H9 (cell line): ENCODE measurements at regions not wholly inside any gene's neighbourhood (a gene's known extent, or its start where the extent isn't known, plus 50 kb on each side); places are given as distances from the start of the nearest gene placed in this dataset.

Source experiments
- DNase-seq: peaks from one replicate; pipeline ENCODE4 v3.0.0-alpha.2; 2017
- H2AFZ ChIP-seq: one replicate; pipeline ENCODE4 v1.6.1; 2013; ENCODE audit warnings: mild to moderate bottlenecking, low read length, control low read depth, moderate library complexity
- H2AK5ac ChIP-seq: 2 replicates; pipeline ENCODE4 v1.6.1; 2013; ENCODE audit warnings: low read length, control low read depth, mixed read lengths; ENCODE audit not compliant: insufficient read length
- H2BK120ac ChIP-seq: one replicate; pipeline ENCODE4 v1.6.1; 2013; ENCODE audit warnings: low read depth, mild to moderate bottlenecking, low read length, control low read depth, inconsistent platforms; ENCODE audit not compliant: poor library complexity, severe bottlenecking
- H2BK12ac ChIP-seq: 2 replicates; pipeline ENCODE4 v1.6.1; 2013; ENCODE audit warnings: low read length, control low read depth, mixed read lengths, low read depth; ENCODE audit not compliant: insufficient read length
- H2BK15ac ChIP-seq: 2 replicates; pipeline ENCODE4 v1.6.1; 2013; ENCODE audit warnings: low read depth, low read length, control low read depth
- H2BK20ac ChIP-seq: one replicate; pipeline ENCODE4 v1.6.1; 2013; ENCODE audit warnings: low read depth, mild to moderate bottlenecking, low read length, control low read depth, inconsistent platforms; ENCODE audit not compliant: poor library complexity, severe bottlenecking
- H2BK5ac ChIP-seq: 2 replicates; pipeline ENCODE4 v1.6.1; 2013; ENCODE audit warnings: low read length, control low read depth, mixed read lengths; ENCODE audit not compliant: insufficient read length
- H3K14ac ChIP-seq: 2 replicates; pipeline ENCODE4 v1.6.1; 2013; ENCODE audit warnings: low read length, control low read depth; ENCODE audit not compliant: insufficient read depth
- H3K18ac ChIP-seq: 2 replicates; pipeline ENCODE4 v1.6.1; 2013; ENCODE audit warnings: low read depth, mild to moderate bottlenecking, mixed read lengths, low read length, control low read depth; ENCODE audit not compliant: insufficient read length
- H3K23ac ChIP-seq: 2 replicates; pipeline ENCODE4 v1.6.1; 2013; ENCODE audit warnings: low read length, control low read depth, mixed read lengths, low read depth; ENCODE audit not compliant: insufficient read length
- H3K23me2 ChIP-seq: 2 replicates; pipeline ENCODE4 v1.6.1; 2013; ENCODE audit warnings: low read depth, mild to moderate bottlenecking, mixed read lengths, low read length, control low read depth; ENCODE audit not compliant: insufficient read length, poor library complexity, severe bottlenecking
- H3K27ac ChIP-seq: 2 replicates; pipeline ENCODE4 v1.5.1; 2013; ENCODE audit warnings: low read length, control low read depth, mixed read lengths, low read depth; ENCODE audit not compliant: insufficient read length
- H3K27me3 ChIP-seq: 2 replicates; pipeline ENCODE4 v1.6.1; 2013; ENCODE audit warnings: low read length, control low read depth, inconsistent platforms; ENCODE audit not compliant: insufficient read depth
- H3K4ac ChIP-seq: 2 replicates; pipeline ENCODE4 v1.6.1; 2013; ENCODE audit warnings: low read depth, mild to moderate bottlenecking, control low read depth, inconsistent platforms, low read length, moderate library complexity
- H3K4me1 ChIP-seq: 2 replicates; pipeline ENCODE4 v1.6.1; 2013; ENCODE audit warnings: low read length, control low read depth, inconsistent platforms; ENCODE audit not compliant: insufficient read depth
- H3K4me2 ChIP-seq: 2 replicates; pipeline ENCODE4 v1.6.1; 2013; ENCODE audit warnings: low read length, control low read depth, mixed read lengths; ENCODE audit not compliant: insufficient read length, insufficient read depth
- H3K56ac ChIP-seq: 2 replicates; pipeline ENCODE4 v1.6.1; 2013; ENCODE audit warnings: low read depth, mild to moderate bottlenecking, mixed read lengths, low read length, control low read depth; ENCODE audit not compliant: insufficient read length
- H3K79me1 ChIP-seq: 2 replicates; pipeline ENCODE4 v1.6.1; 2013; ENCODE audit warnings: low read depth, mild to moderate bottlenecking, moderate library complexity, low read length, control low read depth, inconsistent platforms; ENCODE audit not compliant: insufficient read depth, poor library complexity, severe bottlenecking
- H3K79me2 ChIP-seq: 2 replicates; pipeline ENCODE4 v1.6.1; 2013; ENCODE audit warnings: low read length, control low read depth, inconsistent platforms; ENCODE audit not compliant: insufficient read depth
- H3K9ac ChIP-seq: 2 replicates; pipeline ENCODE4 v1.6.1; 2013; ENCODE audit warnings: low read length, control low read depth, mixed read lengths; ENCODE audit not compliant: insufficient read length; ENCODE audit errors: extremely low read depth
- H3K9me3 ChIP-seq: one replicate; pipeline ENCODE4 v1.6.1; 2013; ENCODE audit warnings: low read depth, low read length, inconsistent platforms; ENCODE audit not compliant: control insufficient read depth
- H3T11ph ChIP-seq: one replicate; pipeline ENCODE4 v1.6.1; 2013; ENCODE audit warnings: mild to moderate bottlenecking, low read length, control low read depth, inconsistent platforms
- H4K20me1 ChIP-seq: one replicate; pipeline ENCODE4 v1.6.1; 2013; ENCODE audit not compliant: control insufficient read depth, insufficient read length, insufficient read depth
- H4K5ac ChIP-seq: 2 replicates; pipeline ENCODE4 v1.6.1; 2013; ENCODE audit warnings: low read depth, mild to moderate bottlenecking, mixed read lengths, low read length, control low read depth; ENCODE audit not compliant: insufficient read length
- H4K8ac ChIP-seq: replicated peaks from 2 replicates; pipeline ENCODE4 v1.6.1; 2013; ENCODE audit warnings: low read length, control low read depth, mixed read lengths, low read depth; ENCODE audit not compliant: insufficient read length
- H4K91ac ChIP-seq: 2 replicates; pipeline ENCODE4 v1.6.1; 2013; ENCODE audit warnings: low read depth, mild to moderate bottlenecking, moderate library complexity, mixed read lengths, low read length, control low read depth; ENCODE audit not compliant: insufficient read length
- H3K27ac Mint-ChIP-seq, 3 experiments: 2 replicates in 2 of 3; 3 replicates in 1 of 3; pipeline ENCODE4 v1.8.0; 2020 to 2021; ENCODE audit warnings: mixed read lengths in 3 of 3, mild to moderate bottlenecking in 1 of 3, moderate library complexity in 1 of 3
- H3K27me3 Mint-ChIP-seq: 2 replicates; pipeline ENCODE4 v1.8.0; 2021; ENCODE audit warnings: low read depth, mild to moderate bottlenecking, moderate library complexity, mixed read lengths
- H3K36me3 Mint-ChIP-seq, 3 experiments: 2 replicates in 2 of 3; 3 replicates in 1 of 3; pipeline ENCODE4 v1.8.0; 2020 to 2021; ENCODE audit warnings: low read depth in 3 of 3, mixed read lengths in 3 of 3; ENCODE audit not compliant: insufficient read depth in 1 of 3
- H3K4me1 Mint-ChIP-seq, 2 experiments: 2 replicates each; pipeline ENCODE4 v1.8.0; 2020; ENCODE audit warnings: mixed read lengths in 2 of 2
- H3K4me3 Mint-ChIP-seq, 2 experiments: 2 replicates in 1 of 2; 3 replicates in 1 of 2; pipeline ENCODE4 v1.8.0; 2020 to 2021; ENCODE audit warnings: mild to moderate bottlenecking in 2 of 2, mixed read lengths in 2 of 2, moderate library complexity in 1 of 2
- H3K9me3 Mint-ChIP-seq, 2 experiments: 2 replicates in 1 of 2; 3 replicates in 1 of 2; pipeline ENCODE4 v1.8.0; 2020; ENCODE audit warnings: mild to moderate bottlenecking in 2 of 2, mixed read lengths in 2 of 2, moderate library complexity in 1 of 2
- WGBS: extraction: QIAGEN DNeasy Blood & Tissue Kit; methylation state at CpG from one replicate; pipeline ENCODE4 v1.1.7; 2013; ENCODE audit warnings: missing lambda C conversion rate, low lambda C conversion rate, mixed read lengths; ENCODE audit not compliant: insufficient read length; ENCODE audit errors: extremely low coverage; 5-methylcytosine and 5-hydroxymethylcytosine counted together
- TF ChIP-seq, protein P1 (sequence below): fragments of 200-600 bp; sonication (generic); conservative IDR thresholded peaks from 3 replicates; pipeline ENCODE4 v1.8.0; 2021; ENCODE audit warnings: antibody characterized with exemption, mild to moderate bottlenecking

DNA sequence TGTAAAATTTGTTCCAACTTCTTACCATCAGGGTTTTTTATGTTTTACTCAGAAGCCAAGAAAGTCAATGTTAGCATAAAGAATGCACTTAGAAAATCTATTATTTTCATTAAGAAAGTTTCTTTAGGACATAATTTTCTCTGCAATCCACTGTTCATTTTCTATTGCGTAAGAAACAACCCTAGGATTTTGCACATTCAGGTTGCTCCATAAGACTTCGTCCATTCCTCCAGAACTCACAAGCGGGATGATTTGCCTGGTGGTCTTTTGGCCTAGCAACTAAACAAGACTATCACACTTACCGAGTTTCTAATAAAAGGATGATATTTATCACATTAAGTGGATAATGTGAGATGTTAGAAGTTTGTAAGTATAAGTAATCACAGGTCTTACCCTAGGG is 376.3 kb upstream of the INTU start:
- Histone ChIP-seq H3K27me3 (no peaks in the 10 kb centered on the region), H3K14ac (no peak overlapping the region), H3K23ac (no peak overlapping the region), H2BK12ac (no peak overlapping the region), H3K4me2 (no peak overlapping the region), H3K79me1 (no peaks in the 10 kb centered on the region), H2AFZ (no peak overlapping the region), H3K56ac (no peak overlapping the region), H4K8ac (no peak overlapping the region), H4K91ac (no peak overlapping the region), H3K4me1 (no peaks in the 10 kb centered on the region), H4K5ac (no peak overlapping the region), H2BK15ac (no peak overlapping the region), H3T11ph (no peak overlapping the region), H2BK20ac (no peak overlapping the region), H3K79me2 (no peaks in the 10 kb centered on the region), H3K9ac (no peak overlapping the region), H3K27ac (no peak overlapping the region), H3K18ac (no peak overlapping the region), H2BK120ac (no peak overlapping the region), H2AK5ac (no peak overlapping the region), H2BK5ac (no peak overlapping the region), H3K23me2 (no peaks in the 10 kb centered on the region), H3K4ac (no peak overlapping the region), H3K9me3 (no peaks in the 10 kb centered on the region), H4K20me1 (no peaks in the 10 kb centered on the region)
- Mint-ChIP-seq H3K4me1 (0 out of 4 replicates have a peak, but pooled peaks cover 0 to 1% of the 10 kb centered on the region in 2 experiments), H3K27me3 (no peaks in the 10 kb centered on the region), H3K27ac (no peak overlapping the region), H3K4me3 (no peak overlapping the region), H3K9me3 (peaks cover 0 to 6% of the 10 kb centered on the region in 2 experiments; a peak in 2 of 5 replicates), H3K36me3 (no peaks in the 10 kb centered on the region; a peak in 1 of 7 replicates)
- no CpG with 5 or more reads among the region's 4 CpGs for WGBS
- TF ChIP-seq, protein P1, sequence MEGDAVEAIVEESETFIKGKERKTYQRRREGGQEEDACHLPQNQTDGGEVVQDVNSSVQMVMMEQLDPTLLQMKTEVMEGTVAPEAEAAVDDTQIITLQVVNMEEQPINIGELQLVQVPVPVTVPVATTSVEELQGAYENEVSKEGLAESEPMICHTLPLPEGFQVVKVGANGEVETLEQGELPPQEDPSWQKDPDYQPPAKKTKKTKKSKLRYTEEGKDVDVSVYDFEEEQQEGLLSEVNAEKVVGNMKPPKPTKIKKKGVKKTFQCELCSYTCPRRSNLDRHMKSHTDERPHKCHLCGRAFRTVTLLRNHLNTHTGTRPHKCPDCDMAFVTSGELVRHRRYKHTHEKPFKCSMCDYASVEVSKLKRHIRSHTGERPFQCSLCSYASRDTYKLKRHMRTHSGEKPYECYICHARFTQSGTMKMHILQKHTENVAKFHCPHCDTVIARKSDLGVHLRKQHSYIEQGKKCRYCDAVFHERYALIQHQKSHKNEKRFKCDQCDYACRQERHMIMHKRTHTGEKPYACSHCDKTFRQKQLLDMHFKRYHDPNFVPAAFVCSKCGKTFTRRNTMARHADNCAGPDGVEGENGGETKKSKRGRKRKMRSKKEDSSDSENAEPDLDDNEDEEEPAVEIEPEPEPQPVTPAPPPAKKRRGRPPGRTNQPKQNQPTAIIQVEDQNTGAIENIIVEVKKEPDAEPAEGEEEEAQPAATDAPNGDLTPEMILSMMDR = no peak
- DNase-seq = no peak
